NB4 (cell line): ENCODE measurements at regions not wholly inside any gene's neighbourhood (a gene's known extent, or its start where the extent isn't known, plus 50 kb on each side); places are given as distances from the start of the nearest gene placed in this dataset.

Source experiments
- CTCF ChIP-seq: IDR thresholded peaks from one replicate; pipeline ENCODE4 v1.5.1; 2012; ENCODE audit warnings: low read depth, low read length
- MAX ChIP-seq: IDR thresholded peaks from 2 replicates; pipeline ENCODE4 v1.6.1; 2011; ENCODE audit warnings: low read depth, low read length
- MYC ChIP-seq: IDR thresholded peaks from 2 replicates; pipeline ENCODE4 v1.6.1; 2011; ENCODE audit warnings: low read depth, low read length
- POLR2A ChIP-seq: IDR thresholded peaks from 2 replicates; pipeline ENCODE4 v1.6.1; 2011; ENCODE audit warnings: mild to moderate bottlenecking; ENCODE audit not compliant: insufficient read length; ENCODE audit errors: extremely low read depth

- no peak for TF ChIP-seq CTCF
- no peak for TF ChIP-seq POLR2A
- no peak for TF ChIP-seq MYC
- TF ChIP-seq MAX: no peak
Observed at GRCh38 chr7:22628112-22628511, 98.9 kb upstream of the IL6 start.
